Neural progenitor cell (in vitro differentiated cells): ENCODE measurements at regions not wholly inside any gene's neighbourhood (a gene's known extent, or its start where the extent isn't known, plus 50 kb on each side); places are given as distances from the start of the nearest gene placed in this dataset.
A peak's percentile ranks its signal among the peaks of the same experiment; 100 is the strongest.

Experiments used
- DNase-seq: peaks from one replicate; pipeline ENCODE4 v3.0.0-alpha.2; 2016; ENCODE audit warnings: low spot score
- H2AFZ ChIP-seq: fragments of 200-600 bp; sonication (generic); replicated peaks from 2 replicates; pipeline ENCODE4 v1.6.1; 2016; ENCODE audit warnings: antibody characterized with exemption
- H3F3A ChIP-seq: fragments of 200-600 bp; sonication (generic); 2 replicates; pipeline ENCODE4 v1.6.1; 2016; ENCODE audit warnings: antibody characterized with exemption, low read depth
- H3K27ac ChIP-seq: fragments of 200-600 bp; sonication (generic); 2 replicates; pipeline ENCODE4 v1.5.1; 2016; ENCODE audit warnings: mild to moderate bottlenecking
- H3K27me3 ChIP-seq: fragments of 200-600 bp; sonication (generic); 2 replicates; pipeline ENCODE4 v1.6.1; 2016; ENCODE audit warnings: mild to moderate bottlenecking, moderate library complexity
- H3K36me3 ChIP-seq: fragments of 200-600 bp; sonication (generic); 2 replicates; pipeline ENCODE4 v1.5.1; 2016
- H3K4me1 ChIP-seq: fragments of 200-600 bp; sonication (generic); 2 replicates; pipeline ENCODE4 v1.6.1; 2016; ENCODE audit warnings: mixed run types
- H3K4me2 ChIP-seq: fragments of 200-600 bp; sonication (generic); 2 replicates; pipeline ENCODE4 v1.6.1; 2016
- H3K4me3 ChIP-seq: fragments of 200-600 bp; sonication (generic); 2 replicates; pipeline ENCODE4 v1.5.1; 2016
- H3K79me2 ChIP-seq: fragments of 200-600 bp; sonication (generic); 2 replicates; pipeline ENCODE4 v1.6.1; 2016; ENCODE audit warnings: low read depth
- H3K9ac ChIP-seq: fragments of 200-600 bp; sonication (generic); 2 replicates; pipeline ENCODE4 v1.6.1; 2016
- H3K9me3 ChIP-seq: fragments of 200-600 bp; sonication (generic); 2 replicates; pipeline ENCODE4 v1.5.1; 2016; ENCODE audit warnings: low read depth
- H4K20me1 ChIP-seq: fragments of 200-600 bp; sonication (generic); 2 replicates; pipeline ENCODE4 v1.6.1; 2016; ENCODE audit warnings: low read depth
- H3K27ac Mint-ChIP-seq: 3 replicates; pipeline ENCODE4 v1.8.0; 2021; ENCODE audit warnings: mixed read lengths
- H3K27me3 Mint-ChIP-seq: 2 replicates; pipeline ENCODE4 v1.8.0; 2022; ENCODE audit warnings: low read depth, mild to moderate bottlenecking, inconsistent platforms, moderate library complexity, mixed read lengths; ENCODE audit not compliant: insufficient read depth
- H3K36me3 Mint-ChIP-seq: 3 replicates; pipeline ENCODE4 v1.8.0; 2021; ENCODE audit warnings: mixed read lengths
- H3K4me1 Mint-ChIP-seq: 3 replicates; pipeline ENCODE4 v1.8.0; 2021; ENCODE audit warnings: mixed read lengths
- H3K4me3 Mint-ChIP-seq: 3 replicates; pipeline ENCODE4 v1.8.0; 2021; ENCODE audit warnings: mild to moderate bottlenecking, moderate library complexity, mixed read lengths
- H3K9me3 Mint-ChIP-seq: 3 replicates; pipeline ENCODE4 v1.8.0; 2020; ENCODE audit warnings: mixed read lengths
- EZH2 ChIP-seq: fragments of 200-600 bp; sonication (generic); IDR thresholded peaks from 2 replicates; pipeline ENCODE4 v1.6.1; 2017; ENCODE audit warnings: antibody characterized with exemption, mild to moderate bottlenecking, moderate library complexity
- EZH2phosphoT487 ChIP-seq: fragments of 200-600 bp; sonication (generic); IDR thresholded peaks from 2 replicates; pipeline ENCODE4 v1.6.1; 2017; ENCODE audit warnings: antibody characterized with exemption
- TF ChIP-seq, protein P1 (sequence below): fragments of 200-600 bp; sonication (generic); IDR thresholded peaks from 2 replicates; pipeline ENCODE4 v1.5.1; 2017; ENCODE audit warnings: antibody characterized with exemption, mild to moderate bottlenecking

DNA sequence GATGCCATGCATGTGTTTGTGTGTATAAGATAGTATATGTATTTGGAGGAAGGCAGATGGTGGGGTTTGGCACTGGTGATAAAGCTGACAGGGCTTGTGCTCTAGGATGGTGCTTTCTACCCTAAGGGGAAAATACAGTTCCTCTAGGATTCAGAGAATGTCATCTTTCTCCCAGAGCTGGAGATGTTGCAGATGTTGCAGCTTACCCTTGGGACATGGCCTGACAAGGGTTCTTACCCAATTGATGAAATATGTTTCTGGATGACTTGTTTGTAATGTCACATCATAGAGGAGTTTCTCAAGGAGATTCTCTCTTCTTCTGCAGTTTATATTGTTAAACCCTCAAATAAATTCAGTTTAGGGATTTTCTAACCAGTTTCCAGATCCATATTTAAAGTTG lies 52.5 kb upstream of the PITX2 start:
- no peak for DNase-seq
- H3K36me3 Mint-ChIP-seq = no peaks in the 10 kb centered on the region
- Histone ChIP-seq H3K9me3 (no peaks in the 10 kb centered on the region), H3K27me3 (no peaks in the 10 kb centered on the region), H3K4me1 (no peaks in the 10 kb centered on the region), H3K79me2 (no peaks in the 10 kb centered on the region), H3K9ac (no peak overlapping the region), H2AFZ (no peak overlapping the region), H3K36me3 (no peaks in the 10 kb centered on the region), H3F3A (no peaks in the 10 kb centered on the region), H3K4me2 (no peak overlapping the region), H3K27ac (no peak overlapping the region), H3K4me3 (no peak overlapping the region), H4K20me1 (no peaks in the 10 kb centered on the region)
- no peaks in the 10 kb centered on the region for H3K27me3 Mint-ChIP-seq
- H3K27ac Mint-ChIP-seq = no peak overlapping the region
- no peak overlapping the region for H3K4me3 Mint-ChIP-seq
- no peaks in the 10 kb centered on the region for H3K9me3 Mint-ChIP-seq
- H3K4me1 Mint-ChIP-seq = no peaks in the 10 kb centered on the region
- TF ChIP-seq, protein P1, sequence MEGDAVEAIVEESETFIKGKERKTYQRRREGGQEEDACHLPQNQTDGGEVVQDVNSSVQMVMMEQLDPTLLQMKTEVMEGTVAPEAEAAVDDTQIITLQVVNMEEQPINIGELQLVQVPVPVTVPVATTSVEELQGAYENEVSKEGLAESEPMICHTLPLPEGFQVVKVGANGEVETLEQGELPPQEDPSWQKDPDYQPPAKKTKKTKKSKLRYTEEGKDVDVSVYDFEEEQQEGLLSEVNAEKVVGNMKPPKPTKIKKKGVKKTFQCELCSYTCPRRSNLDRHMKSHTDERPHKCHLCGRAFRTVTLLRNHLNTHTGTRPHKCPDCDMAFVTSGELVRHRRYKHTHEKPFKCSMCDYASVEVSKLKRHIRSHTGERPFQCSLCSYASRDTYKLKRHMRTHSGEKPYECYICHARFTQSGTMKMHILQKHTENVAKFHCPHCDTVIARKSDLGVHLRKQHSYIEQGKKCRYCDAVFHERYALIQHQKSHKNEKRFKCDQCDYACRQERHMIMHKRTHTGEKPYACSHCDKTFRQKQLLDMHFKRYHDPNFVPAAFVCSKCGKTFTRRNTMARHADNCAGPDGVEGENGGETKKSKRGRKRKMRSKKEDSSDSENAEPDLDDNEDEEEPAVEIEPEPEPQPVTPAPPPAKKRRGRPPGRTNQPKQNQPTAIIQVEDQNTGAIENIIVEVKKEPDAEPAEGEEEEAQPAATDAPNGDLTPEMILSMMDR = no peak
- no peak for TF ChIP-seq EZH2
- TF ChIP-seq EZH2phosphoT487 = no peak

GRCh38 chr4:110676241-110676640 lies 53.4 kb upstream of the PITX2 start:
- no peak for DNase-seq
- Histone ChIP-seq H3K4me3 (no peak overlapping the region), H3K27me3 (no peaks in the 10 kb centered on the region), H3K9ac (no peak overlapping the region), H3K36me3 (no peaks in the 10 kb centered on the region), H3K79me2 (no peaks in the 10 kb centered on the region), H3K4me1 (no peaks in the 10 kb centered on the region), H3K27ac (no peak overlapping the region), H3F3A (no peaks in the 10 kb centered on the region), H3K9me3 (no peaks in the 10 kb centered on the region), H3K4me2 (no peak overlapping the region), H2AFZ (no peak overlapping the region), H4K20me1 (no peaks in the 10 kb centered on the region)
- H3K27me3 Mint-ChIP-seq = no peaks in the 10 kb centered on the region
- no peaks in the 10 kb centered on the region for H3K4me1 Mint-ChIP-seq
- no peak for TF ChIP-seq EZH2phosphoT487
- TF ChIP-seq EZH2 = no peak
- TF ChIP-seq, protein P1 = no peak
- H3K4me3 Mint-ChIP-seq = no peak overlapping the region
- no peaks in the 10 kb centered on the region for H3K36me3 Mint-ChIP-seq
- no peak overlapping the region for H3K27ac Mint-ChIP-seq
- no peaks in the 10 kb centered on the region for H3K9me3 Mint-ChIP-seq

DNA sequence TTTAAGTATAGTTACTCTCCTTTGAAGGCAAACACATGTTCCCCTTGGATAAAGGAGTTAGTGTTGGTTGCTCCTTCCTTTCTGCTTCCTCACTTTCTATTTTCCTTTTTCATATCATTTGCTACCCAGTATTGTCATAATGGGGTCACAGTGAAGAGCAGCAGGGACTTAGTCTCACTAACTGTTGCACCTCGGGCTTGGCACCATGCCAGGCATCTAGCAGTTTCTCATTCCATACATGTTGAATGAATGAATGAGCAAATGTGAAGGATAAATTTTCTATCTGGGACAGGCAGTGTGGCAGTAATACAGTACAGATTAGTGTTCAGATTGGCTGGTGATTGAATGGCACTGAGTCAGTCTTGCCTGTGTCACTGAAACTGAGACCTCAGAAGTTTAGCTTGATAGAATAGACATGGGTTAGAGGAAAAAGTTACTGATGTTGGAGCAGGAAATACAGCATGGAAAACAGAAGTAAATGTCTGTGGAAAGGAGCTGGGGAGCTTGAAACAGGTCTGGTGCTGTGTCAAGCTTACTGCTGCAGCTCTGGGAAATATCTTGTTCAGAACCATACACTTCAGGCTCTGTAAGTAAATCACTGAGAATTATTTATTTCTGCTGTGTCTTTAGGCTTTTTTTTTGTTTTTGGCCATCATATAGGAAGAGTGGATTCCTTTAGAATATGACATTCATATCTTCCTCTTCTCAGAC lies 55.8 kb upstream of the PITX2 start:
- Histone ChIP-seq H3K27me3 (no peaks in the 10 kb centered on the region), H3K9me3 (no peaks in the 10 kb centered on the region), H3K4me2 (no peak overlapping the region), H3K9ac (no peak overlapping the region), H3K27ac (no peak overlapping the region), H4K20me1 (no peaks in the 10 kb centered on the region), H2AFZ (peak overlapping the region; percentile 7), H3K4me1 (no peaks in the 10 kb centered on the region), H3K36me3 (no peaks in the 10 kb centered on the region), H3F3A (no peaks in the 10 kb centered on the region), H3K4me3 (no peak overlapping the region), H3K79me2 (no peaks in the 10 kb centered on the region)
- Mint-ChIP-seq H3K27ac (no peak overlapping the region), H3K4me3 (no peak overlapping the region), H3K27me3 (no peaks in the 10 kb centered on the region), H3K9me3 (no peaks in the 10 kb centered on the region), H3K36me3 (no peaks in the 10 kb centered on the region), H3K4me1 (no peaks in the 10 kb centered on the region)
- DNase-seq = no peak
- TF ChIP-seq EZH2 (no peak), EZH2phosphoT487 (no peak)
- TF ChIP-seq, protein P1 = no peak
